Mesendoderm (in vitro differentiated cells): ENCODE measurements at regions not wholly inside any gene's neighbourhood (a gene's known extent, or its start where the extent isn't known, plus 50 kb on each side); places are given as distances from the start of the nearest gene placed in this dataset.

Experiments used
- DNase-seq: peaks from one replicate; pipeline ENCODE4 v3.0.0; 2013
- H2AK5ac ChIP-seq: 2 replicates; pipeline ENCODE4 v1.6.1; 2013; ENCODE audit warnings: low read length, inconsistent platforms
- H2BK120ac ChIP-seq: 2 replicates; pipeline ENCODE4 v1.6.1; 2013; ENCODE audit warnings: low read depth, mild to moderate bottlenecking, low read length, moderate library complexity, mixed read lengths
- H2BK15ac ChIP-seq: replicated peaks from 2 replicates; pipeline ENCODE4 v1.6.1; 2013; ENCODE audit warnings: low read depth, mild to moderate bottlenecking, moderate library complexity
- H2BK5ac ChIP-seq: 2 replicates; pipeline ENCODE4 v1.6.1; 2013; ENCODE audit warnings: low read length, inconsistent platforms
- H3K18ac ChIP-seq: 2 replicates; pipeline ENCODE4 v1.6.1; 2013; ENCODE audit warnings: mild to moderate bottlenecking, low read length, mixed read lengths
- H3K23ac ChIP-seq: one replicate; pipeline ENCODE4 v1.6.1; 2013; ENCODE audit warnings: low read length
- H3K27ac ChIP-seq: 2 replicates; pipeline ENCODE4 v1.5.1; 2013; ENCODE audit warnings: low read depth, mild to moderate bottlenecking, inconsistent platforms, low read length, moderate library complexity
- H3K27me3 ChIP-seq: 2 replicates; pipeline ENCODE4 v1.6.1; 2013; ENCODE audit warnings: low read length, control low read depth, mild to moderate bottlenecking, inconsistent platforms; ENCODE audit not compliant: insufficient read depth, poor library complexity
- H3K36me3 ChIP-seq: 2 replicates; pipeline ENCODE4 v1.6.1; 2013; ENCODE audit warnings: low read length, inconsistent platforms; ENCODE audit not compliant: control insufficient read depth, insufficient read depth
- H3K4ac ChIP-seq: one replicate; pipeline ENCODE4 v1.6.1; 2013; ENCODE audit warnings: low read depth, mild to moderate bottlenecking, low read length, moderate library complexity
- H3K4me1 ChIP-seq: 2 replicates; pipeline ENCODE4 v1.6.1; 2013; ENCODE audit warnings: low read depth, low read length, inconsistent platforms; ENCODE audit not compliant: control insufficient read depth
- H3K4me2 ChIP-seq: 2 replicates; pipeline ENCODE4 v1.6.1; 2013; ENCODE audit warnings: low read length
- H3K4me3 ChIP-seq: 2 replicates; pipeline ENCODE4 v1.5.1; 2013; ENCODE audit warnings: mild to moderate bottlenecking, low read length
- H3K56ac ChIP-seq: one replicate; pipeline ENCODE4 v1.6.1; 2013; ENCODE audit warnings: low read length
- H3K79me1 ChIP-seq: 2 replicates; pipeline ENCODE4 v1.6.1; 2013; ENCODE audit warnings: low read length, inconsistent platforms
- H3K79me2 ChIP-seq: 2 replicates; pipeline ENCODE4 v1.6.1; 2013; ENCODE audit warnings: mild to moderate bottlenecking, low read length; ENCODE audit not compliant: control insufficient read depth, insufficient read depth
- H3K9ac ChIP-seq: 2 replicates; pipeline ENCODE4 v1.6.1; 2013; ENCODE audit warnings: low read length, inconsistent platforms
- H4K5ac ChIP-seq: one replicate; pipeline ENCODE4 v1.6.1; 2013; ENCODE audit warnings: low read length
- H4K8ac ChIP-seq: one replicate; pipeline ENCODE4 v1.6.1; 2013; ENCODE audit warnings: low read depth, mild to moderate bottlenecking, control low read depth, low read length, moderate library complexity
- WGBS: extraction: QIAGEN DNeasy Blood & Tissue Kit; methylation state at CpG from one replicate; pipeline ENCODE4 v1.1.7; 2013; ENCODE audit warnings: low lambda C conversion rate, missing lambda C conversion rate; ENCODE audit not compliant: insufficient coverage; ENCODE audit errors: extremely low coverage; 5-methylcytosine and 5-hydroxymethylcytosine counted together

GRCh38 chr4:114088481-114088880 lies 109.0 kb upstream of the ARSJ start:
- Histone ChIP-seq H4K5ac (no peak overlapping the region), H3K27me3 (no peaks in the 10 kb centered on the region), H3K23ac (no peak overlapping the region), H4K8ac (no peak overlapping the region), H3K4ac (no peak overlapping the region), H3K4me1 (no peaks in the 10 kb centered on the region), H3K56ac (no peak overlapping the region), H3K18ac (no peak overlapping the region), H2BK15ac (no peak overlapping the region), H3K79me2 (no peaks in the 10 kb centered on the region), H2AK5ac (no peak overlapping the region), H2BK120ac (no peak overlapping the region), H2BK5ac (no peak overlapping the region), H3K4me2 (no peak overlapping the region), H3K9ac (no peak overlapping the region), H3K27ac (no peak overlapping the region), H3K4me3 (no peak overlapping the region), H3K79me1 (no peaks in the 10 kb centered on the region), H3K36me3 (no peaks in the 10 kb centered on the region)
- DNase-seq = no peak

GRCh38 chr4:114091546-114091945 lies 112.1 kb upstream of the ARSJ start:
- H3K18ac ChIP-seq = no peak overlapping the region
- no CpG with 5 or more reads among the region's 1 CpG for WGBS
- no peak overlapping the region for H2BK120ac ChIP-seq
- H3K36me3 ChIP-seq = no peaks in the 10 kb centered on the region
- H3K4me2 ChIP-seq = no peak overlapping the region
- H4K8ac ChIP-seq = no peak overlapping the region
- H4K5ac ChIP-seq = no peak overlapping the region
- H2BK15ac ChIP-seq = no peak overlapping the region
- H3K23ac ChIP-seq = no peak overlapping the region
- no peaks in the 10 kb centered on the region for H3K4me1 ChIP-seq
- H2AK5ac ChIP-seq = no peak overlapping the region
- no peak overlapping the region for H3K56ac ChIP-seq
- H3K79me2 ChIP-seq = no peaks in the 10 kb centered on the region
- H3K4me3 ChIP-seq = no peak overlapping the region
- H3K27ac ChIP-seq = no peak overlapping the region
- no peak for DNase-seq
- H3K79me1 ChIP-seq = no peaks in the 10 kb centered on the region
- H3K9ac ChIP-seq = no peak overlapping the region
- no peaks in the 10 kb centered on the region for H3K27me3 ChIP-seq
- H3K4ac ChIP-seq = no peak overlapping the region
- no peak overlapping the region for H2BK5ac ChIP-seq

- H3K27ac ChIP-seq = no peak overlapping the region
Measured at GRCh38 chr4:114093221-114093715, 113.8 kb upstream of the ARSJ start.

GRCh38 chr4:114100288-114101031 lies 121.0 kb upstream of the ARSJ start:
- Histone ChIP-seq H3K9ac (no peak overlapping the region), H3K4me2 (no peak overlapping the region), H2BK120ac (no peak overlapping the region), H4K5ac (no peak overlapping the region), H3K36me3 (no peaks in the 10 kb centered on the region), H3K4ac (no peak overlapping the region), H2AK5ac (no peak overlapping the region), H3K27ac (no peak overlapping the region), H3K18ac (no peak overlapping the region), H3K27me3 (no peaks in the 10 kb centered on the region), H3K79me1 (no peaks in the 10 kb centered on the region), H2BK5ac (no peak overlapping the region), H3K4me3 (no peak overlapping the region), H3K4me1 (no peaks in the 10 kb centered on the region), H3K79me2 (no peaks in the 10 kb centered on the region), H4K8ac (no peak overlapping the region), H3K56ac (no peak overlapping the region), H3K23ac (no peak overlapping the region), H2BK15ac (no peak overlapping the region)
- DNase-seq = no peak
- 100% methylated on average over 1 of the region's 6 CpGs for WGBS

More at GRCh38 chr4:114093221-114093715, 113.8 kb upstream of the ARSJ start:
- H3K4me2 ChIP-seq = no peak overlapping the region
- no peak overlapping the region for H4K8ac ChIP-seq
- H3K18ac ChIP-seq = no peak overlapping the region
- no peak overlapping the region for H2BK15ac ChIP-seq
- no peak overlapping the region for H3K4me3 ChIP-seq
- no peaks in the 10 kb centered on the region for H3K27me3 ChIP-seq
- H3K9ac ChIP-seq = no peak overlapping the region
- H3K56ac ChIP-seq = no peak overlapping the region
- H2BK5ac ChIP-seq = no peak overlapping the region
- H3K23ac ChIP-seq = no peak overlapping the region
- H3K36me3 ChIP-seq = no peaks in the 10 kb centered on the region
- H4K5ac ChIP-seq = no peak overlapping the region
- no peak for DNase-seq
- H3K79me2 ChIP-seq = no peaks in the 10 kb centered on the region
- no peaks in the 10 kb centered on the region for H3K4me1 ChIP-seq
- H3K4ac ChIP-seq = no peak overlapping the region
- no peaks in the 10 kb centered on the region for H3K79me1 ChIP-seq
- no peak overlapping the region for H2BK120ac ChIP-seq
- H2AK5ac ChIP-seq = no peak overlapping the region

- H3K9ac ChIP-seq = no peak overlapping the region
- H3K18ac ChIP-seq = no peak overlapping the region
- no peaks in the 10 kb centered on the region for H3K79me1 ChIP-seq
- no peaks in the 10 kb centered on the region for H3K79me2 ChIP-seq
- H2BK120ac ChIP-seq = no peak overlapping the region
- H3K36me3 ChIP-seq = no peaks in the 10 kb centered on the region
- H3K4me2 ChIP-seq = no peak overlapping the region
- H3K4me1 ChIP-seq = no peaks in the 10 kb centered on the region
- H3K27ac ChIP-seq = no peak overlapping the region
- H3K4me3 ChIP-seq = no peak overlapping the region
- DNase-seq = no peak
- H3K4ac ChIP-seq = no peak overlapping the region
- no peak overlapping the region for H4K5ac ChIP-seq
- no peak overlapping the region for H4K8ac ChIP-seq
- H3K27me3 ChIP-seq = no peaks in the 10 kb centered on the region
- H2BK5ac ChIP-seq = no peak overlapping the region
- no CpG with 5 or more reads among the region's 1 CpG for WGBS
- H3K23ac ChIP-seq = no peak overlapping the region
- no peak overlapping the region for H2BK15ac ChIP-seq
- no peak overlapping the region for H2AK5ac ChIP-seq
- H3K56ac ChIP-seq = no peak overlapping the region
Measured at GRCh38 chr4:114103908-114104307, 124.5 kb upstream of the ARSJ start.

GRCh38 chr4:114108869-114109268 lies 129.4 kb upstream of the ARSJ start:
- no peak overlapping the region for H2BK5ac ChIP-seq
- H3K4ac ChIP-seq = no peak overlapping the region
- no peak overlapping the region for H3K56ac ChIP-seq
- no CpG with 5 or more reads among the region's 1 CpG for WGBS
- no peak overlapping the region for H3K9ac ChIP-seq
- H3K4me3 ChIP-seq = no peak overlapping the region
- H3K79me2 ChIP-seq = no peaks in the 10 kb centered on the region
- peaks cover 2% of the 10 kb centered on the region for H3K4me1 ChIP-seq
- no peak overlapping the region for H2AK5ac ChIP-seq
- H3K79me1 ChIP-seq = no peaks in the 10 kb centered on the region
- no peak overlapping the region for H3K18ac ChIP-seq
- no peaks in the 10 kb centered on the region for H3K36me3 ChIP-seq
- H2BK15ac ChIP-seq = no peak overlapping the region
- H3K27ac ChIP-seq = no peak overlapping the region
- no peak overlapping the region for H3K4me2 ChIP-seq
- H4K5ac ChIP-seq = no peak overlapping the region
- H4K8ac ChIP-seq = no peak overlapping the region
- no peak overlapping the region for H3K23ac ChIP-seq
- H3K27me3 ChIP-seq = no peaks in the 10 kb centered on the region
- DNase-seq = peak; percentile 46
- no peak overlapping the region for H2BK120ac ChIP-seq
